ENCODE measurements at regions not wholly inside any gene's neighbourhood (a gene's known extent, or its start where the extent isn't known, plus 50 kb on each side); places are given as distances from the start of the nearest gene placed in this dataset.

- TF ChIP-seq, protein P1, sequence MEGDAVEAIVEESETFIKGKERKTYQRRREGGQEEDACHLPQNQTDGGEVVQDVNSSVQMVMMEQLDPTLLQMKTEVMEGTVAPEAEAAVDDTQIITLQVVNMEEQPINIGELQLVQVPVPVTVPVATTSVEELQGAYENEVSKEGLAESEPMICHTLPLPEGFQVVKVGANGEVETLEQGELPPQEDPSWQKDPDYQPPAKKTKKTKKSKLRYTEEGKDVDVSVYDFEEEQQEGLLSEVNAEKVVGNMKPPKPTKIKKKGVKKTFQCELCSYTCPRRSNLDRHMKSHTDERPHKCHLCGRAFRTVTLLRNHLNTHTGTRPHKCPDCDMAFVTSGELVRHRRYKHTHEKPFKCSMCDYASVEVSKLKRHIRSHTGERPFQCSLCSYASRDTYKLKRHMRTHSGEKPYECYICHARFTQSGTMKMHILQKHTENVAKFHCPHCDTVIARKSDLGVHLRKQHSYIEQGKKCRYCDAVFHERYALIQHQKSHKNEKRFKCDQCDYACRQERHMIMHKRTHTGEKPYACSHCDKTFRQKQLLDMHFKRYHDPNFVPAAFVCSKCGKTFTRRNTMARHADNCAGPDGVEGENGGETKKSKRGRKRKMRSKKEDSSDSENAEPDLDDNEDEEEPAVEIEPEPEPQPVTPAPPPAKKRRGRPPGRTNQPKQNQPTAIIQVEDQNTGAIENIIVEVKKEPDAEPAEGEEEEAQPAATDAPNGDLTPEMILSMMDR (conservative IDR thresholded peaks at IDR 0.05) = no peak
- TF ChIP-seq ZFX (IDR thresholded peaks at IDR 0.05) = no peak
These were observed 53.5 kb upstream of the UNC93A start for GRCh38 chr6:167237438-167238145.

All from C4-2B (cell line).